HCT116 (cell line): ENCODE measurements at regions not wholly inside any gene's neighbourhood (a gene's known extent, or its start where the extent isn't known, plus 50 kb on each side); places are given as distances from the start of the nearest gene placed in this dataset.

Source experiments
- ATAC-seq: fragments of 200-7000 bp; cut with Tn5 transposase; 2 replicates; pipeline ENCODE4 v1.9.1; 2020; ENCODE audit warnings: mild to moderate bottlenecking, moderate library complexity
- BruUV-seq: library from RNA; stranded (reverse); fragments of 400-500 nt; replicated peaks from 2 replicates; lab custom pipeline; 2021; lab: Mats Ljungman, UMichigan
- CTCF ChIA-PET: fragments of 300-600 bp; sonication (Branson Sonifier 250); formaldehyde crosslinking; loops from one replicate; lab custom pipeline; 2021; ENCODE audit warnings: antibody characterized with exemption; lab: Charles Lee
- POLR2A ChIA-PET: fragments of 300-600, 350-600 bp; sonication (Branson Sonifier 250); formaldehyde crosslinking; loops from one replicate; lab custom pipeline; 2021; ENCODE audit warnings: antibody characterized with exemption; lab: Charles Lee
- RAD21 ChIA-PET, 2 experiments: fragments of 300-600 bp; sonication (Branson Sonifier 250); formaldehyde crosslinking; loops; one replicate each; lab custom pipeline; 2023; ENCODE audit warnings: low total read pairs in 2 of 2; ENCODE audit not compliant: uncharacterized antibody in 2 of 2, unreplicated experiment in 2 of 2, low non-redundant PET in 1 of 2; lab: Charles Lee
- DNase-seq: peaks from one replicate; pipeline ENCODE4 v3.0.0-alpha.2; 2010; ENCODE audit warnings: low read depth, low spot score
- H2AFZ ChIP-seq: fragments of 200-600 bp; shearing (Covaris generic), sonication (generic); 2 replicates; pipeline ENCODE4 v1.6.1; 2017; ENCODE audit warnings: low read depth, mixed run types, mixed read lengths, antibody characterized with exemption, low read length; ENCODE audit not compliant: poor library complexity, severe bottlenecking
- H3K27ac ChIP-seq: 2 replicates; pipeline ENCODE4 v1.5.1; 2012; ENCODE audit warnings: low read depth, low read length
- H3K27me3 ChIP-seq: fragments of 200-600 bp; sonication (generic); 2 replicates; pipeline ENCODE4 v1.6.1; 2016; ENCODE audit warnings: mixed run types, low read length, mixed read lengths; ENCODE audit not compliant: insufficient read depth
- H3K36me3 ChIP-seq, 2 experiments: fragments of 200-500 bp in 1 of 2; fragments of 200-600 bp in 1 of 2; sonication (Bioruptor generic) in 1 of 2; sonication (generic) in 1 of 2; 2 replicates each; pipeline versions ENCODE4 v1.5.1 to v1.6.1; 2014 to 2016; ENCODE audit warnings: low read length in 2 of 2, inconsistent platforms in 1 of 2, mixed read lengths in 1 of 2, mixed run types in 1 of 2; ENCODE audit not compliant: insufficient read depth in 2 of 2, control insufficient read depth in 1 of 2
- H3K4me1 ChIP-seq, 2 experiments: fragments of 200-600 bp in 1 of 2; sonication (generic) in 1 of 2; 2 replicates each; pipeline versions ENCODE4 v1.5.1 to v1.6.1; 2012 to 2017; ENCODE audit warnings: low read length in 2 of 2, inconsistent platforms in 1 of 2, mild to moderate bottlenecking in 1 of 2, mixed read lengths in 1 of 2, mixed run types in 1 of 2, moderate library complexity in 1 of 2; ENCODE audit not compliant: insufficient read depth in 2 of 2, control insufficient read depth in 1 of 2
- H3K4me2 ChIP-seq: fragments of 200-600 bp; sonication (generic); 2 replicates; pipeline ENCODE4 v1.6.1; 2017; ENCODE audit warnings: mixed run types, low read length, mixed read lengths
- H3K4me3 ChIP-seq, 2 experiments: fragments of 200-600 bp in 1 of 2; sonication (generic) in 1 of 2; replicated peaks in 1 of 2; 2 replicates each; pipeline ENCODE4 v1.5.1; 2011 to 2016; ENCODE audit warnings: low read length in 2 of 2, control low read depth in 1 of 2, low read depth in 1 of 2, mild to moderate bottlenecking in 1 of 2, mixed read lengths in 1 of 2, mixed run types in 1 of 2
- H3K79me2 ChIP-seq: fragments of 200-600 bp; sonication (generic); 2 replicates; pipeline ENCODE4 v1.6.1; 2017; ENCODE audit warnings: mild to moderate bottlenecking, mixed run types, low read length, moderate library complexity, mixed read lengths; ENCODE audit not compliant: insufficient read depth
- H3K9ac ChIP-seq: fragments of 200-600 bp; sonication (generic); 2 replicates; pipeline ENCODE4 v1.6.1; 2016; ENCODE audit warnings: low read length, mixed read lengths
- H3K9me2 ChIP-seq: fragments of 200-600 bp; sonication (generic), shearing (Covaris generic); 2 replicates; pipeline ENCODE4 v1.6.1; 2017; ENCODE audit warnings: mixed run types, mild to moderate bottlenecking, moderate library complexity; ENCODE audit not compliant: insufficient read depth
- H3K9me3 ChIP-seq, 2 experiments: fragments of 200-500 bp in 1 of 2; fragments of 200-600 bp in 1 of 2; sonication (Bioruptor generic) in 1 of 2; sonication (generic) in 1 of 2; 2 replicates each; pipeline ENCODE4 v1.6.1; 2014 to 2017; ENCODE audit warnings: low read length in 2 of 2, mixed read lengths in 2 of 2, inconsistent platforms in 1 of 2, low read depth in 1 of 2, mild to moderate bottlenecking in 1 of 2, mixed run types in 1 of 2, moderate library complexity in 1 of 2; ENCODE audit not compliant: control insufficient read depth in 1 of 2, insufficient read depth in 1 of 2
- H4K20me1 ChIP-seq: fragments of 200-600 bp; sonication (generic), shearing (Covaris generic); 2 replicates; pipeline ENCODE4 v1.6.1; 2017; ENCODE audit warnings: mixed run types, mild to moderate bottlenecking, moderate library complexity; ENCODE audit not compliant: insufficient read depth
- CBX3 ChIP-seq: IDR thresholded peaks from 2 replicates; pipeline ENCODE4 v1.6.1; 2012; ENCODE audit warnings: low read depth
- CEBPB ChIP-seq: IDR thresholded peaks from 2 replicates; pipeline ENCODE4 v1.6.1; 2012; ENCODE audit warnings: low read depth
- CTCF ChIP-seq, 3 experiments: fragments of 200-600 bp in 1 of 3; sonication (generic) in 1 of 3; IDR thresholded peaks in 2 of 3; conservative IDR thresholded peaks in 1 of 3; 2 replicates each; pipeline ENCODE4 v1.5.1; 2012 to 2017; ENCODE audit warnings: low read depth in 2 of 3, low read length in 2 of 3, antibody characterized with exemption in 1 of 3, borderline replicate concordance in 1 of 3, control low read depth in 1 of 3, mild to moderate bottlenecking in 1 of 3, mixed read lengths in 1 of 3, mixed run types in 1 of 3, moderate library complexity in 1 of 3; ENCODE audit not compliant: insufficient read depth in 1 of 3
- EGR1 ChIP-seq: IDR thresholded peaks from 2 replicates; pipeline ENCODE4 v1.6.1; 2012; ENCODE audit warnings: low read depth
- EZH2phosphoT487 ChIP-seq: fragments of 200-600 bp; IDR thresholded peaks from 2 replicates; pipeline ENCODE4 v1.6.1; 2018; ENCODE audit warnings: antibody characterized with exemption, borderline replicate concordance
- JUND ChIP-seq: IDR thresholded peaks from 2 replicates; pipeline ENCODE4 v1.6.1; 2012
- POLR2A ChIP-seq: IDR thresholded peaks from 2 replicates; pipeline ENCODE4 v1.7.0; 2011; ENCODE audit warnings: borderline replicate concordance; ENCODE audit not compliant: insufficient read depth, insufficient read length; ENCODE audit errors: extremely low read depth
- RAD21 ChIP-seq: IDR thresholded peaks from 2 replicates; pipeline ENCODE4 v1.6.1; 2012; ENCODE audit warnings: low read depth, mild to moderate bottlenecking
- SIN3A ChIP-seq: IDR thresholded peaks from 2 replicates; pipeline ENCODE4 v1.6.1; 2012; ENCODE audit warnings: low read depth
- SP1 ChIP-seq: IDR thresholded peaks from 2 replicates; pipeline ENCODE4 v1.6.1; 2012; ENCODE audit warnings: low read depth
- YY1 ChIP-seq: IDR thresholded peaks from 2 replicates; pipeline ENCODE4 v1.6.1; 2011; ENCODE audit warnings: low read length, low read depth, moderate library complexity, mild to moderate bottlenecking; ENCODE audit not compliant: insufficient replicate concordance; ENCODE audit errors: extremely low read depth
- ZFX ChIP-seq: fragments of 450-650 bp; IDR thresholded peaks from 2 replicates; pipeline ENCODE4 v1.6.1; 2017
- intact Hi-C: fragments of 100-400 bp; cut with micrococcal nuclease; formaldehyde crosslinking; loops from 2 replicates; pipeline ENCODE4 v1.10.0; 2022
- TF ChIP-seq, protein P1 (sequence below): IDR thresholded peaks from 2 replicates; pipeline ENCODE4 v1.6.1; 2011; ENCODE audit warnings: mild to moderate bottlenecking, low read length, moderate library complexity; ENCODE audit not compliant: insufficient replicate concordance; ENCODE audit errors: extremely low read depth
- TF ChIP-seq, protein P2 (sequence below): IDR thresholded peaks from 2 replicates; pipeline ENCODE4 v1.6.1; 2012

GRCh38 chr17:13104576-13104975, 86.7 kb upstream of the ELAC2 start:
- POLR2A ChIA-PET: no interaction called here
- intact Hi-C loops: no loop called here

DNA sequence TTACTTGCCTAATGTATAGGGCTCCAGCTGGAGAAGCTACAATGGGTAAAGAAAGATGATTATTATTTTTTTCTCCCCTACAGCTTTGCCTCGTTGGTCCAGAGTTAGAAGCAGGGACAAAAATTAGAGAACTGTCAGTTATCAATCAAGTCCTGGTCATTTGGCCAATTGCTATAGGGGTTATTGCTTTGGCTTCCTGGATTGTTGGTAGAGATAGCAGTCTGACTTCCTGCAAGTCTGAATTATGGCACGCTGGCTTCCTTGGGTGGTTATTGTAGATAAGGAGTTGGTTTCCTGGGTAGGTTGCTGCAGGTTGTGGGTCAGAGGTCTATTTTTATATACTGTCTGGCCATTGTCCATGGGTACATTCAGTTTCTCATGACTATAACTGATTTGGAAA, 84.7 kb upstream of the ELAC2 start:
- no peak overlapping the region for H3K9ac ChIP-seq
- ATAC-seq: no peak
- RAD21 ChIA-PET: no interaction called here
- no peaks in the 10 kb centered on the region for H3K4me1 ChIP-seq
- intact Hi-C loops: no loop called here
- H4K20me1 ChIP-seq: no peaks in the 10 kb centered on the region
- POLR2A ChIA-PET: no interaction called here
- BruUV-seq: no TSS peak
- H3K9me3 ChIP-seq: no peaks in the 10 kb centered on the region
- DNase-seq: no peak
- no peak overlapping the region for H3K27ac ChIP-seq
- H3K4me2 ChIP-seq: no peak overlapping the region
- CTCF ChIA-PET: no interaction called here
- no peaks in the 10 kb centered on the region for H3K36me3 ChIP-seq
- no peak overlapping the region for H2AFZ ChIP-seq
- no peaks in the 10 kb centered on the region for H3K27me3 ChIP-seq
- no peaks in the 10 kb centered on the region for H3K9me2 ChIP-seq
- no peak overlapping the region for H3K4me3 ChIP-seq
- H3K79me2 ChIP-seq: no peaks in the 10 kb centered on the region
- no peak for TF ChIP-seq RAD21
- TF ChIP-seq EZH2phosphoT487: no peak
- TF ChIP-seq SP1: no peak
- TF ChIP-seq SIN3A: no peak
- no peak for TF ChIP-seq CBX3
- TF ChIP-seq, protein P1, sequence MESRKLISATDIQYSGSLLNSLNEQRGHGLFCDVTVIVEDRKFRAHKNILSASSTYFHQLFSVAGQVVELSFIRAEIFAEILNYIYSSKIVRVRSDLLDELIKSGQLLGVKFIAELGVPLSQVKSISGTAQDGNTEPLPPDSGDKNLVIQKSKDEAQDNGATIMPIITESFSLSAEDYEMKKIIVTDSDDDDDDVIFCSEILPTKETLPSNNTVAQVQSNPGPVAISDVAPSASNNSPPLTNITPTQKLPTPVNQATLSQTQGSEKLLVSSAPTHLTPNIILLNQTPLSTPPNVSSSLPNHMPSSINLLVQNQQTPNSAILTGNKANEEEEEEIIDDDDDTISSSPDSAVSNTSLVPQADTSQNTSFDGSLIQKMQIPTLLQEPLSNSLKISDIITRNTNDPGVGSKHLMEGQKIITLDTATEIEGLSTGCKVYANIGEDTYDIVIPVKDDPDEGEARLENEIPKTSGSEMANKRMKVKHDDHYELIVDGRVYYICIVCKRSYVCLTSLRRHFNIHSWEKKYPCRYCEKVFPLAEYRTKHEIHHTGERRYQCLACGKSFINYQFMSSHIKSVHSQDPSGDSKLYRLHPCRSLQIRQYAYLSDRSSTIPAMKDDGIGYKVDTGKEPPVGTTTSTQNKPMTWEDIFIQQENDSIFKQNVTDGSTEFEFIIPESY: no peak
- no peak for TF ChIP-seq CEBPB
- TF ChIP-seq ZFX: no peak
- no peak for TF ChIP-seq POLR2A
- no peak for TF ChIP-seq YY1
- TF ChIP-seq, protein P2, sequence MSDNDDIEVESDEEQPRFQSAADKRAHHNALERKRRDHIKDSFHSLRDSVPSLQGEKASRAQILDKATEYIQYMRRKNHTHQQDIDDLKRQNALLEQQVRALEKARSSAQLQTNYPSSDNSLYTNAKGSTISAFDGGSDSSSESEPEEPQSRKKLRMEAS: no peak
- TF ChIP-seq CTCF (IDR thresholded peaks at IDR 0.05 in 2 of 3, conservative IDR thresholded peaks at IDR 0.05 in 1 of 3; ENCODE audit: borderline replicate concordance in 1 of 3, insufficient read depth in 1 of 3, low read depth in 2 of 3, low read length in 2 of 3): no peak
- no peak for TF ChIP-seq EGR1

More at GRCh38 chr17:13104576-13104975, 86.7 kb upstream of the ELAC2 start:
- ChIA-PET CTCF (interaction anchor here (1.3 kb wide), 1 partner anchor 10 kb away, joined by 3 read pairs; no protein-coding TSS in a partner anchor), RAD21 (no interaction called here)
- no peaks in the 10 kb centered on the region for H3K9me2 ChIP-seq
- no peak overlapping the region for H3K27ac ChIP-seq
- no peak overlapping the region for H3K9ac ChIP-seq
- no peaks in the 10 kb centered on the region for H4K20me1 ChIP-seq
- no peaks in the 10 kb centered on the region for H3K4me1 ChIP-seq
- H3K4me2 ChIP-seq: no peak overlapping the region
- DNase-seq (no peak), ATAC-seq (no peak)
- H3K27me3 ChIP-seq: no peaks in the 10 kb centered on the region
- no peaks in the 10 kb centered on the region for H3K79me2 ChIP-seq
- BruUV-seq: no TSS peak
- no peaks in the 10 kb centered on the region for H3K36me3 ChIP-seq
- no peak overlapping the region for H2AFZ ChIP-seq
- no peak for TF ChIP-seq ZFX
- TF ChIP-seq JUND: no peak
- TF ChIP-seq, protein P1: no peak
- H3K4me3 ChIP-seq: no peak overlapping the region
- H3K9me3 ChIP-seq: no peaks in the 10 kb centered on the region
